Esophagus squamous epithelium (tissue), 4 donors: ENCODE measurements at regions not wholly inside any gene's neighbourhood (a gene's known extent, or its start where the extent isn't known, plus 50 kb on each side); places are given as distances from the start of the nearest gene placed in this dataset.
"Not testable (repeated sequence)": the region's sequence is repeated elsewhere in the genome, so short reads cannot be mapped to it uniquely, and the experiment has no call there.

Source experiments
- CTCF ChIP-seq, 6 experiments: fragments of 450-650 bp in 4 of 6; fragments of 200-600 bp in 2 of 6; sonication (generic) in 2 of 6; IDR thresholded peaks; one replicate each; pipeline ENCODE4 v1.5.1; 2016 to 2019; ENCODE audit warnings: antibody characterized with exemption in 6 of 6, mild to moderate bottlenecking in 4 of 6, moderate library complexity in 4 of 6
- POLR2A ChIP-seq, 4 donors: fragments of 450-650 bp; IDR thresholded peaks; one replicate each; pipeline ENCODE4 v1.6.1; 2017; ENCODE audit warnings: antibody characterized with exemption in 4 of 4, mild to moderate bottlenecking in 4 of 4, moderate library complexity in 3 of 4

GRCh38 chr21:5060364-5061083 lies 5460.9 kb upstream of the TPTE start:
- TF ChIP-seq CTCF, POLR2A (IDR thresholded peaks at IDR 0.05): not testable (repeated sequence)
